ENCODE measurements at regions not wholly inside any gene's neighbourhood (a gene's known extent, or its start where the extent isn't known, plus 50 kb on each side); places are given as distances from the start of the nearest gene placed in this dataset.
"Not testable (repeated sequence)": the region's sequence is repeated elsewhere in the genome, so short reads cannot be mapped to it uniquely, and the experiment has no call there.

DNA sequence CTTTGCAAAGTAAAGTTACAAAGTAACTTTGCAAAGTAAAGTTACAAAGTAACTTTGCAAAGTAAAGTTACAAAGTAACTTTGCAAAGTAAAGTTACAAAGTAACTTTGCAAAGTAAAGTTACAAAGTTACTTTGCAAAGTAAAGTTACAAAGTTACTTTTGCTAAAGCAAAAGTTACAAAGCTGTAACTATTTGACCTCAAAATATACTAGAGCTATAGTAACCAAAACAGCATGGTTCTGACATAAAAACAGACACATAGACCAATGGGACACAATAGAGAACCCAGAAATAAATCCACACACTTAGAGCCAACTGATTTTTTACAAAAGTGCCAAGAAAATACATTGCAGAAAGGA, 66.3 kb downstream of the TRIL start:
- TF ChIP-seq, protein P1, sequence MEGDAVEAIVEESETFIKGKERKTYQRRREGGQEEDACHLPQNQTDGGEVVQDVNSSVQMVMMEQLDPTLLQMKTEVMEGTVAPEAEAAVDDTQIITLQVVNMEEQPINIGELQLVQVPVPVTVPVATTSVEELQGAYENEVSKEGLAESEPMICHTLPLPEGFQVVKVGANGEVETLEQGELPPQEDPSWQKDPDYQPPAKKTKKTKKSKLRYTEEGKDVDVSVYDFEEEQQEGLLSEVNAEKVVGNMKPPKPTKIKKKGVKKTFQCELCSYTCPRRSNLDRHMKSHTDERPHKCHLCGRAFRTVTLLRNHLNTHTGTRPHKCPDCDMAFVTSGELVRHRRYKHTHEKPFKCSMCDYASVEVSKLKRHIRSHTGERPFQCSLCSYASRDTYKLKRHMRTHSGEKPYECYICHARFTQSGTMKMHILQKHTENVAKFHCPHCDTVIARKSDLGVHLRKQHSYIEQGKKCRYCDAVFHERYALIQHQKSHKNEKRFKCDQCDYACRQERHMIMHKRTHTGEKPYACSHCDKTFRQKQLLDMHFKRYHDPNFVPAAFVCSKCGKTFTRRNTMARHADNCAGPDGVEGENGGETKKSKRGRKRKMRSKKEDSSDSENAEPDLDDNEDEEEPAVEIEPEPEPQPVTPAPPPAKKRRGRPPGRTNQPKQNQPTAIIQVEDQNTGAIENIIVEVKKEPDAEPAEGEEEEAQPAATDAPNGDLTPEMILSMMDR (conservative IDR thresholded peaks at IDR 0.05 in 1 of 2, IDR thresholded peaks at IDR 0.05 in 1 of 2; ENCODE audit: extremely low read depth in 1 of 2, insufficient read depth in 1 of 2, low read depth in 1 of 2, low read length in 2 of 2): not testable (repeated sequence)
- TF ChIP-seq EZH2 (IDR thresholded peaks at IDR 0.05; ENCODE audit: borderline replicate concordance, low read length): not testable (repeated sequence)
